ENCODE measurements at regions not wholly inside any gene's neighbourhood (a gene's known extent, or its start where the extent isn't known, plus 50 kb on each side); places are given as distances from the start of the nearest gene placed in this dataset.

DNA sequence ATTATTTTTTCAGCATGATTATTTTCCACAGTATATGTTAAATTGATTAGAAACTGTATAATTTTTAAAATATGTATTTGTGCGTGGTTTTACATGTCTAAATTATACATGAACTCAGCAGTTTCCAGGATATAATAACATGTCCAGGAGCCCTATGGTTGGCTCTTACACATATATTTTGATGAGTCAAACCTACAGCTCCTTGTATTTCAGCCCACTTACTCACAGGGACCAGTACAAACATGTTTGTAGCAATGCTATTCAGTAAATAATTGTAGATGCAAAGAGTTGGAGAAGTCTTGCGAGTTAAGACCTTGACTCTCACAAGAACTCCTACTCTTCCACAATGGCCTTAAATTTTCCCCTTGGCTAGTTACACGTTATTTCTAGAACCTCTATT, 107.2 kb upstream of the SASH1 start:
- Histone ChIP-seq H2AFZ (ENCODE audit: low read length, unreplicated experiment) (no peak overlapping the region), H3K4me1 (ENCODE audit: control insufficient read depth, insufficient read depth, low read length, unreplicated experiment) (peaks cover 22% of the 10 kb centered on the region), H3K27ac (ENCODE audit: low read depth, low read length) (no peak overlapping the region)

GRCh38 chr6:148238713-148239112, 103.9 kb upstream of the SASH1 start:
- H3K4me3 ChIP-seq (ENCODE audit: low read depth, low read length), result no peak overlapping the region
- no peaks in the 10 kb centered on the region for H3K79me2 ChIP-seq (ENCODE audit: control insufficient read depth, insufficient read depth, low read length, unreplicated experiment)
- no peaks in the 10 kb centered on the region for H3K36me3 ChIP-seq (ENCODE audit: insufficient read depth, low read length)
- no peak overlapping the region for H3K27ac ChIP-seq (ENCODE audit: low read depth, low read length)
- H2AFZ ChIP-seq (ENCODE audit: low read length, unreplicated experiment), result no peak overlapping the region
- peaks cover 19% of the 10 kb centered on the region for H3K4me1 ChIP-seq (ENCODE audit: control insufficient read depth, insufficient read depth, low read length, unreplicated experiment)
- H3K27me3 ChIP-seq (ENCODE audit: insufficient read depth, low read length), result no peaks in the 10 kb centered on the region

More for the DNA sequence above, 107.2 kb upstream of the SASH1 start:
- Histone ChIP-seq H3K79me2 (ENCODE audit: control insufficient read depth, insufficient read depth, low read length, unreplicated experiment) (no peaks in the 10 kb centered on the region), H3K36me3 (ENCODE audit: insufficient read depth, low read length) (no peaks in the 10 kb centered on the region), H3K27me3 (ENCODE audit: insufficient read depth, low read length) (no peaks in the 10 kb centered on the region), H3K4me3 (ENCODE audit: low read depth, low read length) (no peak overlapping the region)

DNA sequence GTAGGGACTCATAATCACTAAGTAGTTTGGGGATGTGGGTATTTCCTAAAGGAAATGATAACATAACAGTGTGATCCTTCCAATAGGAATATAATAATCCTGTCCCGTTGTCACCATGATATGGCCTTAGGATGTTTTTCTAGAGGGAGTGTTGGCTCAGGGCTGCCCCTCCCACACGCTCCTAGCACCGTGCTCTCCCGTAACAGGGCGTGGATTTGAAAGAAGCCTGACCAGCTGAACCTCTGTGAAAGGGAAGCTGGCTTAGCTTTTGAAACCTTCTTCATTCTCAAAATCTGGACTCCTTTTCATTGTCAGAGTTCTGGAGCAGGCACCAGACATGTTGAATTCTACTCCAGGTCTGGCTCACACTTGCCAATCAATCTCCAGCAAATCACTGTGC, 103.4 kb upstream of the SASH1 start:
- H3K79me2 ChIP-seq (ENCODE audit: control insufficient read depth, insufficient read depth, low read length, unreplicated experiment), result no peaks in the 10 kb centered on the region
- H3K4me3 ChIP-seq (ENCODE audit: low read depth, low read length), result no peak overlapping the region
- no peaks in the 10 kb centered on the region for H3K36me3 ChIP-seq (ENCODE audit: insufficient read depth, low read length)
- no peak overlapping the region for H3K27ac ChIP-seq (ENCODE audit: low read depth, low read length)
- peaks cover 19% of the 10 kb centered on the region for H3K4me1 ChIP-seq (ENCODE audit: control insufficient read depth, insufficient read depth, low read length, unreplicated experiment)
- no peak overlapping the region for H2AFZ ChIP-seq (ENCODE audit: low read length, unreplicated experiment)
- no peaks in the 10 kb centered on the region for H3K27me3 ChIP-seq (ENCODE audit: insufficient read depth, low read length)

- Histone ChIP-seq H3K4me3 (ENCODE audit: low read depth, low read length) (no peak overlapping the region), H2AFZ (ENCODE audit: low read length, unreplicated experiment) (peak overlapping the region; percentile 15), H3K79me2 (ENCODE audit: control insufficient read depth, insufficient read depth, low read length, unreplicated experiment) (no peaks in the 10 kb centered on the region), H3K4me1 (ENCODE audit: control insufficient read depth, insufficient read depth, low read length, unreplicated experiment) (peaks cover 19% of the 10 kb centered on the region), H3K27me3 (ENCODE audit: insufficient read depth, low read length) (no peaks in the 10 kb centered on the region), H3K27ac (ENCODE audit: low read depth, low read length) (peak overlapping the region; percentile 48), H3K36me3 (ENCODE audit: insufficient read depth, low read length) (no peaks in the 10 kb centered on the region)
Observed at GRCh38 chr6:148239801-148240460, 102.7 kb upstream of the SASH1 start.

- H3K36me3 ChIP-seq (ENCODE audit: insufficient read depth, low read length), result no peaks in the 10 kb centered on the region
- no peaks in the 10 kb centered on the region for H3K79me2 ChIP-seq (ENCODE audit: control insufficient read depth, insufficient read depth, low read length, unreplicated experiment)
- no peaks in the 10 kb centered on the region for H3K27me3 ChIP-seq (ENCODE audit: insufficient read depth, low read length)
- peak overlapping the region; percentile 67 for H2AFZ ChIP-seq (ENCODE audit: low read length, unreplicated experiment)
- H3K4me3 ChIP-seq (ENCODE audit: low read depth, low read length), result peak overlapping the region; percentile 22; the same call in 1 of the 2 replicates
- H3K4me1 ChIP-seq (ENCODE audit: control insufficient read depth, insufficient read depth, low read length, unreplicated experiment), result peaks cover 19% of the 10 kb centered on the region
- peak overlapping the region; percentile 48 for H3K27ac ChIP-seq (ENCODE audit: low read depth, low read length)
Observed at GRCh38 chr6:148240461-148240840, 102.2 kb upstream of the SASH1 start.

GRCh38 chr6:148240861-148241477, 101.7 kb upstream of the SASH1 start:
- no peaks in the 10 kb centered on the region for H3K36me3 ChIP-seq (ENCODE audit: insufficient read depth, low read length)
- peaks cover 19% of the 10 kb centered on the region for H3K4me1 ChIP-seq (ENCODE audit: control insufficient read depth, insufficient read depth, low read length, unreplicated experiment)
- H3K79me2 ChIP-seq (ENCODE audit: control insufficient read depth, insufficient read depth, low read length, unreplicated experiment), result no peaks in the 10 kb centered on the region
- peak overlapping the region; percentile 67 for H2AFZ ChIP-seq (ENCODE audit: low read length, unreplicated experiment)
- H3K27ac ChIP-seq (ENCODE audit: low read depth, low read length), result peak overlapping the region; percentile 48
- H3K27me3 ChIP-seq (ENCODE audit: insufficient read depth, low read length), result no peaks in the 10 kb centered on the region
- H3K4me3 ChIP-seq (ENCODE audit: low read depth, low read length), result peak overlapping the region; percentile 22

- Histone ChIP-seq H3K4me3 (ENCODE audit: low read depth, low read length) (no peak overlapping the region), H3K27me3 (ENCODE audit: insufficient read depth, low read length) (no peaks in the 10 kb centered on the region), H2AFZ (ENCODE audit: low read length, unreplicated experiment) (peak overlapping the region; percentile 13)
Observed at GRCh38 chr6:148242180-148242579, 100.5 kb upstream of the SASH1 start.

GRCh38 chr6:148244217-148244935, 98.3 kb upstream of the SASH1 start:
- no peaks in the 10 kb centered on the region for H3K79me2 ChIP-seq (ENCODE audit: control insufficient read depth, insufficient read depth, low read length, unreplicated experiment)
- no peak overlapping the region for H3K27ac ChIP-seq (ENCODE audit: low read depth, low read length)
- peaks cover 26% of the 10 kb centered on the region for H3K4me1 ChIP-seq (ENCODE audit: control insufficient read depth, insufficient read depth, low read length, unreplicated experiment)
- H3K27me3 ChIP-seq (ENCODE audit: insufficient read depth, low read length), result no peaks in the 10 kb centered on the region
- no peak overlapping the region for H2AFZ ChIP-seq (ENCODE audit: low read length, unreplicated experiment)
- H3K4me3 ChIP-seq (ENCODE audit: low read depth, low read length), result no peak overlapping the region
- H3K36me3 ChIP-seq (ENCODE audit: insufficient read depth, low read length), result no peaks in the 10 kb centered on the region

More at GRCh38 chr6:148242180-148242579, 100.5 kb upstream of the SASH1 start:
- Histone ChIP-seq H3K79me2 (ENCODE audit: control insufficient read depth, insufficient read depth, low read length, unreplicated experiment) (no peaks in the 10 kb centered on the region), H3K27ac (ENCODE audit: low read depth, low read length) (no peak overlapping the region), H3K36me3 (ENCODE audit: insufficient read depth, low read length) (no peaks in the 10 kb centered on the region), H3K4me1 (ENCODE audit: control insufficient read depth, insufficient read depth, low read length, unreplicated experiment) (peaks cover 19% of the 10 kb centered on the region)

DNA sequence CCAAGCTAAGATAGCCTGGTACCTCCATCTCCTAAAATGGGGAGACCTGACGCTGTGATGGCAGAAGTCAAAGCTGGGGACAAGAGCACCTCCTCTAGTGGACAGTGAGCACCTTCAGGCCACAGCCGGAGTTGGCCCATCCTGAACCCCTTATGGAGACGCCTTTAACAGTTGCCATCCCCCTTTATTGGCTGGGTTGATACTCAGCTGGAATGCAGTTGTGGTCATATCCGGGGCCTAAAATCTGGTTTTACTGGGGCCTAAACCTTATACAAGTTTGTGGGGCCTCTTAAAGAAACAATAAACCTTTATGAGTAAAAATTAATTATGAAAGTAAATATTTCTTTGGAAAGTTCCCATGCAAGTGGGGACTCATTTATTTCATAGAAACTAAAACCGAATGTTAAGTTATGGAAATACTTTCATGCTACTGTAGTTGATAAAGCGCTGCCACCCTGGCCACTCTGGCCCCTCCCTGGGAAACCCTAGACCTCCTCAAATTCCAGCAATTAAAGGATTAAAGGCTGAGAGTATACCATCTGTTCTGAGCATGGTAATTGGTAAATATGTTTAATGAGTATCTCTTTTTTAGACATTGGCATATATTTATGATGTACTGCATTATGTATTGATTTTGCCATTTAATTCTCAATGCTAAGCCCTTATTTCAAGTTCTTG, 95.1 kb upstream of the SASH1 start:
- H3K79me2 ChIP-seq (ENCODE audit: control insufficient read depth, insufficient read depth, low read length, unreplicated experiment), result no peaks in the 10 kb centered on the region
- H2AFZ ChIP-seq (ENCODE audit: low read length, unreplicated experiment), result peak overlapping the region; percentile 14
- H3K27me3 ChIP-seq (ENCODE audit: insufficient read depth, low read length), result no peaks in the 10 kb centered on the region
- H3K4me1 ChIP-seq (ENCODE audit: control insufficient read depth, insufficient read depth, low read length, unreplicated experiment), result peaks cover 11% of the 10 kb centered on the region
- no peak overlapping the region for H3K27ac ChIP-seq (ENCODE audit: low read depth, low read length)
- H3K36me3 ChIP-seq (ENCODE audit: insufficient read depth, low read length), result no peaks in the 10 kb centered on the region
- H3K4me3 ChIP-seq (ENCODE audit: low read depth, low read length), result no peak overlapping the region

DNA sequence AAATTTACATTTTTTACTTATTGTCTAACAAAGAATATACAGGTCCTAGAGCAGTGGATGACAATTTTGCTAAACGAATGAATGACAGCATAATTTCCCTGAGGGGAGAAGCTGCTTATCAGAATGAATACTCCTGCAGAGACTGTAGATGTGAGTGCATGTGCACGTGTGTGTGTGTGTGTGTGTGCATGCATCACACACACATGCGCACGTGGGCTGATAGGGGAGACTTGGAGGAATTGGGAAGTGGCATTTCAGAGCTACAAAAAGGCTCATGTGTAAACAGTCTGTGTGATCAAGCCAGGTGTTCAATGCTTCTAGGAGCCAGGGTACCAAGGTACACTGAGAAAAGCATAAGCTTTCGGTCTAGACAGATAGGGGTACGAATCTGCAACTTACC, 93.5 kb upstream of the SASH1 start:
- no peak overlapping the region for H3K27ac ChIP-seq (ENCODE audit: low read depth, low read length)

More for the DNA sequence above, 93.5 kb upstream of the SASH1 start:
- Histone ChIP-seq H3K79me2 (ENCODE audit: control insufficient read depth, insufficient read depth, low read length, unreplicated experiment) (no peaks in the 10 kb centered on the region), H3K27me3 (ENCODE audit: insufficient read depth, low read length) (no peaks in the 10 kb centered on the region), H3K4me3 (ENCODE audit: low read depth, low read length) (no peak overlapping the region), H2AFZ (ENCODE audit: low read length, unreplicated experiment) (no peak overlapping the region), H3K4me1 (ENCODE audit: control insufficient read depth, insufficient read depth, low read length, unreplicated experiment) (peaks cover 11% of the 10 kb centered on the region), H3K36me3 (ENCODE audit: insufficient read depth, low read length) (no peaks in the 10 kb centered on the region)

All from ACC112 (cell line).